ENCODE measurements at regions not wholly inside any gene's neighbourhood (a gene's known extent, or its start where the extent isn't known, plus 50 kb on each side); places are given as distances from the start of the nearest gene placed in this dataset.

DNA sequence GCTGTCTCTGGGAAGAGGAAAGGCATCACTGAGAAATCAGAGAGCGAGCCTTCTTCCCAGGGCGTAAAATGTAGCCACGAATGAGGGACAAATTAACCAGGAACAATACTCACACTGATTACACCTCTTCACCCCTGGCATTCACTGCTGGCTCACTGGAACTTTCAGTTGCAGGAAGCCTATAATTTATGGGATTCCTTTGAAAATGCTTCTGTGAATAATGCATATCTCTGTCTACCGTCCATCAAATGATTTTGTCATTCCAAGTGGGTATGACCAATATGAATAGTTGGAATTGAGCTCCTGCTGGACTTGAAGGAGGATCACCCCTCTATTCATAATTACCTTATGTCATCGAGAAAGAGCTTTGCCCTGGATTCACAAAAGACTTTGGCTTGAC is 360.3 kb upstream of the FZD8 start:
- TF ChIP-seq, protein P1, sequence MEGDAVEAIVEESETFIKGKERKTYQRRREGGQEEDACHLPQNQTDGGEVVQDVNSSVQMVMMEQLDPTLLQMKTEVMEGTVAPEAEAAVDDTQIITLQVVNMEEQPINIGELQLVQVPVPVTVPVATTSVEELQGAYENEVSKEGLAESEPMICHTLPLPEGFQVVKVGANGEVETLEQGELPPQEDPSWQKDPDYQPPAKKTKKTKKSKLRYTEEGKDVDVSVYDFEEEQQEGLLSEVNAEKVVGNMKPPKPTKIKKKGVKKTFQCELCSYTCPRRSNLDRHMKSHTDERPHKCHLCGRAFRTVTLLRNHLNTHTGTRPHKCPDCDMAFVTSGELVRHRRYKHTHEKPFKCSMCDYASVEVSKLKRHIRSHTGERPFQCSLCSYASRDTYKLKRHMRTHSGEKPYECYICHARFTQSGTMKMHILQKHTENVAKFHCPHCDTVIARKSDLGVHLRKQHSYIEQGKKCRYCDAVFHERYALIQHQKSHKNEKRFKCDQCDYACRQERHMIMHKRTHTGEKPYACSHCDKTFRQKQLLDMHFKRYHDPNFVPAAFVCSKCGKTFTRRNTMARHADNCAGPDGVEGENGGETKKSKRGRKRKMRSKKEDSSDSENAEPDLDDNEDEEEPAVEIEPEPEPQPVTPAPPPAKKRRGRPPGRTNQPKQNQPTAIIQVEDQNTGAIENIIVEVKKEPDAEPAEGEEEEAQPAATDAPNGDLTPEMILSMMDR (IDR thresholded peaks at IDR 0.05): no peak
- no peak for TF ChIP-seq POLR2A (IDR thresholded peaks at IDR 0.05)
